ENCODE measurements at regions not wholly inside any gene's neighbourhood (a gene's known extent, or its start where the extent isn't known, plus 50 kb on each side); places are given as distances from the start of the nearest gene placed in this dataset.

- intact Hi-C loops (cut with micrococcal nuclease): no loop called here
- no peaks in the 10 kb centered on the region for H4K20me1 ChIP-seq (ENCODE audit: insufficient read depth)
- H3K27me3 ChIP-seq (ENCODE audit: insufficient read depth, low read length): no peaks in the 10 kb centered on the region
- H3K9me3 ChIP-seq (ENCODE audit: control insufficient read depth in 1 of 2, insufficient read depth in 1 of 2, low read depth in 1 of 2, low read length in 2 of 2): peaks cover 0 to 31% of the 10 kb centered on the region in 2 experiments; a peak in 3 of 4 replicates
- DNase-seq (ENCODE audit: low read depth, low spot score) (no peak), ATAC-seq (no peak)
- no peak overlapping the region for H3K27ac ChIP-seq (ENCODE audit: low read depth, low read length)
- no peaks in the 10 kb centered on the region for H3K4me1 ChIP-seq (ENCODE audit: control insufficient read depth in 1 of 2, insufficient read depth in 2 of 2, low read length in 2 of 2)
- no peak overlapping the region for H3K4me2 ChIP-seq (ENCODE audit: low read length)
- no peak overlapping the region for H3K9ac ChIP-seq (ENCODE audit: low read length)
- H2AFZ ChIP-seq (ENCODE audit: low read depth, low read length, poor library complexity, severe bottlenecking): no peak overlapping the region
- H3K9me2 ChIP-seq (ENCODE audit: insufficient read depth): no peaks in the 10 kb centered on the region
- TF ChIP-seq ELF1 (IDR thresholded peaks at IDR 0.05; ENCODE audit: borderline replicate concordance, low read depth) (no peak), POLR2AphosphoS5 (IDR thresholded peaks at IDR 0.05; ENCODE audit: low read depth, low read length) (no peak), ZFX (IDR thresholded peaks at IDR 0.05) (no peak), EGR1 (IDR thresholded peaks at IDR 0.05; ENCODE audit: low read depth) (no peak), FOSL1 (IDR thresholded peaks at IDR 0.05; ENCODE audit: low read depth) (no peak), ZBTB33 (IDR thresholded peaks at IDR 0.05; ENCODE audit: extremely low read depth, insufficient replicate concordance, low read length) (no peak), EZH2 (IDR thresholded peaks at IDR 0.05) (no peak), CTCF (IDR thresholded peaks at IDR 0.05 in 2 of 3, conservative IDR thresholded peaks at IDR 0.05 in 1 of 3; ENCODE audit: borderline replicate concordance in 1 of 3, insufficient read depth in 1 of 3, low read depth in 2 of 3, low read length in 2 of 3) (no peak)
- H3K36me3 ChIP-seq (ENCODE audit: control insufficient read depth in 1 of 2, insufficient read depth in 2 of 2, low read length in 2 of 2): no peaks in the 10 kb centered on the region
- BruUV-seq (replicated peaks): no TSS peak
- CTCF ChIA-PET: no interaction called here
- RAD21 ChIA-PET (ENCODE audit: low non-redundant PET in 1 of 2, low total read pairs in 2 of 2, uncharacterized antibody in 2 of 2, unreplicated experiment in 2 of 2): no interaction called here
- POLR2A ChIA-PET: no interaction called here
- H3K4me3 ChIP-seq (replicated peaks in 1 of 2; ENCODE audit: low read depth in 1 of 2, low read length in 2 of 2): no peak overlapping the region
- H3K79me2 ChIP-seq (ENCODE audit: insufficient read depth, low read length): no peaks in the 10 kb centered on the region
Measured at GRCh38 chr2:76569819-76570218, 859.1 kb upstream of the GCFC2 start.
